ENCODE measurements at regions not wholly inside any gene's neighbourhood (a gene's known extent, or its start where the extent isn't known, plus 50 kb on each side); places are given as distances from the start of the nearest gene placed in this dataset.

- no peak overlapping the region for H3K9ac ChIP-seq (ENCODE audit: insufficient read length, low read depth)
- no peak overlapping the region for H3K4me3 ChIP-seq (ENCODE audit: insufficient read length, low read depth)
- no peak for TF ChIP-seq SUZ12 (IDR thresholded peaks at IDR 0.05; ENCODE audit: extremely low read depth, insufficient read depth, insufficient read length)
- TF ChIP-seq YY1 (IDR thresholded peaks at IDR 0.05; ENCODE audit: insufficient read depth, insufficient read length), result no peak
- no peak for TF ChIP-seq ZNF274 (IDR thresholded peaks at IDR 0.05; ENCODE audit: low read depth, low read length)
- no peaks in the 10 kb centered on the region for H3K36me3 ChIP-seq (ENCODE audit: insufficient read depth, insufficient read length, low read length)
- no peaks in the 10 kb centered on the region for H3K4me1 ChIP-seq (ENCODE audit: insufficient read depth, insufficient read length)
- peaks cover 9% of the 10 kb centered on the region; the same call in 1 of the 2 replicates for H3K9me3 ChIP-seq (ENCODE audit: insufficient read depth, low read length)
- no peak for DNase-seq (ENCODE audit: low read depth, low spot score)
- H3K27me3 ChIP-seq (ENCODE audit: insufficient read depth, insufficient read length), result no peaks in the 10 kb centered on the region
Measured at GRCh38 chr2:234341306-234341985, 155.4 kb downstream of the ARL4C start.

GRCh38 chr2:234339501-234339900 lies 157.4 kb downstream of the ARL4C start:
- DNase-seq (ENCODE audit: low read depth, low spot score), result no peak
- no peaks in the 10 kb centered on the region for H3K36me3 ChIP-seq (ENCODE audit: insufficient read depth, insufficient read length, low read length)
- no peak overlapping the region for H3K9ac ChIP-seq (ENCODE audit: insufficient read length, low read depth)
- H3K27me3 ChIP-seq (ENCODE audit: insufficient read depth, insufficient read length), result no peaks in the 10 kb centered on the region
- peaks cover 9% of the 10 kb centered on the region; the same call in 1 of the 2 replicates for H3K9me3 ChIP-seq (ENCODE audit: insufficient read depth, low read length)
- no peak overlapping the region for H3K4me3 ChIP-seq (ENCODE audit: insufficient read length, low read depth)
- TF ChIP-seq YY1 (IDR thresholded peaks at IDR 0.05; ENCODE audit: insufficient read depth, insufficient read length) (no peak), ZNF274 (IDR thresholded peaks at IDR 0.05; ENCODE audit: low read depth, low read length) (no peak), SUZ12 (IDR thresholded peaks at IDR 0.05; ENCODE audit: extremely low read depth, insufficient read depth, insufficient read length) (no peak)
- no peaks in the 10 kb centered on the region for H3K4me1 ChIP-seq (ENCODE audit: insufficient read depth, insufficient read length)

- no peak for TF ChIP-seq YY1 (IDR thresholded peaks at IDR 0.05; ENCODE audit: insufficient read depth, insufficient read length)
- TF ChIP-seq ZNF274 (IDR thresholded peaks at IDR 0.05; ENCODE audit: low read depth, low read length), result no peak
- TF ChIP-seq SUZ12 (IDR thresholded peaks at IDR 0.05; ENCODE audit: extremely low read depth, insufficient read depth, insufficient read length), result no peak
- no peak for DNase-seq (ENCODE audit: low read depth, low spot score)
- no peak overlapping the region for H3K9ac ChIP-seq (ENCODE audit: insufficient read length, low read depth)
- H3K27me3 ChIP-seq (ENCODE audit: insufficient read depth, insufficient read length), result no peaks in the 10 kb centered on the region
- peaks cover 9% of the 10 kb centered on the region; the same call in 1 of the 2 replicates for H3K9me3 ChIP-seq (ENCODE audit: insufficient read depth, low read length)
- no peaks in the 10 kb centered on the region for H3K4me1 ChIP-seq (ENCODE audit: insufficient read depth, insufficient read length)
- no peaks in the 10 kb centered on the region for H3K36me3 ChIP-seq (ENCODE audit: insufficient read depth, insufficient read length, low read length)
- no peak overlapping the region for H3K4me3 ChIP-seq (ENCODE audit: insufficient read length, low read depth)
Measured at GRCh38 chr2:234339011-234339410, 157.9 kb downstream of the ARL4C start.

GRCh38 chr2:234335661-234336228 lies 161.1 kb downstream of the ARL4C start:
- Histone ChIP-seq H3K4me3 (ENCODE audit: insufficient read length, low read depth) (no peak overlapping the region), H3K27me3 (ENCODE audit: insufficient read depth, insufficient read length) (no peaks in the 10 kb centered on the region), H3K36me3 (ENCODE audit: insufficient read depth, insufficient read length, low read length) (no peaks in the 10 kb centered on the region), H3K9me3 (ENCODE audit: insufficient read depth, low read length) (peaks cover 9% of the 10 kb centered on the region; the same call in 1 of the 2 replicates), H3K9ac (ENCODE audit: insufficient read length, low read depth) (no peak overlapping the region), H3K4me1 (ENCODE audit: insufficient read depth, insufficient read length) (peaks cover 13% of the 10 kb centered on the region)
- DNase-seq (ENCODE audit: low read depth, low spot score), result no peak
- TF ChIP-seq YY1 (IDR thresholded peaks at IDR 0.05; ENCODE audit: insufficient read depth, insufficient read length), result no peak
- TF ChIP-seq ZNF274 (IDR thresholded peaks at IDR 0.05; ENCODE audit: low read depth, low read length), result no peak
- no peak for TF ChIP-seq SUZ12 (IDR thresholded peaks at IDR 0.05; ENCODE audit: extremely low read depth, insufficient read depth, insufficient read length)

- TF ChIP-seq ZNF274 (IDR thresholded peaks at IDR 0.05; ENCODE audit: low read depth, low read length) (no peak), SUZ12 (IDR thresholded peaks at IDR 0.05; ENCODE audit: extremely low read depth, insufficient read depth, insufficient read length) (no peak), YY1 (IDR thresholded peaks at IDR 0.05; ENCODE audit: insufficient read depth, insufficient read length) (no peak)
- Histone ChIP-seq H3K36me3 (ENCODE audit: insufficient read depth, insufficient read length, low read length) (no peaks in the 10 kb centered on the region), H3K4me3 (ENCODE audit: insufficient read length, low read depth) (no peak overlapping the region)
Measured at GRCh38 chr2:234334756-234335155, 162.1 kb downstream of the ARL4C start.

GRCh38 chr2:234334151-234334550 lies 162.7 kb downstream of the ARL4C start:
- DNase-seq (ENCODE audit: low read depth, low spot score), result peak; percentile 51
- no peak overlapping the region for H3K4me3 ChIP-seq (ENCODE audit: insufficient read length, low read depth)
- H3K4me1 ChIP-seq (ENCODE audit: insufficient read depth, insufficient read length), result peaks cover 13% of the 10 kb centered on the region
- H3K9ac ChIP-seq (ENCODE audit: insufficient read length, low read depth), result no peak overlapping the region
- H3K36me3 ChIP-seq (ENCODE audit: insufficient read depth, insufficient read length, low read length), result no peaks in the 10 kb centered on the region
- H3K27me3 ChIP-seq (ENCODE audit: insufficient read depth, insufficient read length), result no peaks in the 10 kb centered on the region
- TF ChIP-seq SUZ12 (IDR thresholded peaks at IDR 0.05; ENCODE audit: extremely low read depth, insufficient read depth, insufficient read length), result no peak
- TF ChIP-seq ZNF274 (IDR thresholded peaks at IDR 0.05; ENCODE audit: low read depth, low read length), result no peak
- TF ChIP-seq YY1 (IDR thresholded peaks at IDR 0.05; ENCODE audit: insufficient read depth, insufficient read length), result no peak
- H3K9me3 ChIP-seq (ENCODE audit: insufficient read depth, low read length), result peaks cover 4% of the 10 kb centered on the region; the same call in 1 of the 2 replicates

More at GRCh38 chr2:234334756-234335155, 162.1 kb downstream of the ARL4C start:
- Histone ChIP-seq H3K9ac (ENCODE audit: insufficient read length, low read depth) (peak overlapping the region; percentile 7), H3K9me3 (ENCODE audit: insufficient read depth, low read length) (peaks cover 9% of the 10 kb centered on the region; the same call in 1 of the 2 replicates), H3K4me1 (ENCODE audit: insufficient read depth, insufficient read length) (peaks cover 13% of the 10 kb centered on the region), H3K27me3 (ENCODE audit: insufficient read depth, insufficient read length) (no peaks in the 10 kb centered on the region)
- no peak for DNase-seq (ENCODE audit: low read depth, low spot score)

All from NT2/D1 (cell line).